ENCODE measurements at regions not wholly inside any gene's neighbourhood (a gene's known extent, or its start where the extent isn't known, plus 50 kb on each side); places are given as distances from the start of the nearest gene placed in this dataset.

DNA sequence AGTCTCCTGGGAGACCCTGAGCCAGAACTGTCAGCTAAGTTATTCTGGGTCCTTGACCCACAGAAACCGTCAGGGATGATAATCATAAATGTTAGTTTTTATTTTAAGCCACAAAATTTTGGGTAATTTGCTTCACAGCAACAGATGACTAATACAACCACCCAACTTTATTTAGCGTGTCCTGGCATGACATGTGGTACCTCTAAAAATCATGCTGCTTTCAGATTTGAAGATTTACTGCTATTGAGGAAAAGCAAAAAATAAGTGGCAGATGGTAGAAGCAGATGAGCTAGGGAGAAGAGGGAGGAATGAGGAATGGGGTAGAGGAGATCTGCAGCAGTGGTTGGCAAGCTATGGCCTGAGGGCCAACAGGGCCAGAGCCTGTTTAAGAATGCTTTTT, 90.4 kb downstream of the TMEM100 start:
- no peak for DNase-seq (ENCODE audit: extremely low spot score)
- ChIA-PET CTCF (interaction anchor here (0.7 kb wide), 1 partner anchor 12 kb away, joined by 4 read pairs; no protein-coding TSS in a partner anchor), POLR2A (no interaction called here)
- TF ChIP-seq FOXM1 (IDR thresholded peaks at IDR 0.05; ENCODE audit: borderline replicate concordance) (no peak), ELF4 (IDR thresholded peaks at IDR 0.05) (no peak), L3MBTL2 (conservative IDR thresholded peaks at IDR 0.05) (no peak), SUZ12 (IDR thresholded peaks at IDR 0.05) (no peak), FOXA1 (IDR thresholded peaks at IDR 0.05) (no peak), LEF1 (IDR thresholded peaks at IDR 0.05; ENCODE audit: borderline replicate concordance) (no peak), TARDBP (IDR thresholded peaks at IDR 0.05) (no peak)

DNA sequence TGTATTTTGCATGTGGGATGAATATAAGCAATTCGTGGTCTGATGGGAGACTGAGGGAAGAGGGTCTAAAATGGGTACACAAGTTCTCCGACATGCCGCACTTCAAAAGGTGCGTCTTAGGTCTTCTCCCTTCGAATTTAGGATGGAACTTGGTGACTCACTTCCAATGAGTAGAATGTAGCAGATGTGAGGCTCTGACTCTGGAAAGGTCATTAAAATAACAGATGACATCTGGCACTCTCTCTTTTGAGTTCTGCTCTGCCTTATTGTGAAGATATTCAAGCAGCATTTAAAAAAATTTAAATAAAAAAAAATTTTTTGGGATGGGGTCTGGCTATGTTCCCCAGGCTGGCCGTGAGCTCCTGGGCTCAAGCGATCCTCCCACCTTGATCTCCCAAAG, 92.7 kb downstream of the TMEM100 start:
- ChIA-PET CTCF (no interaction called here), POLR2A (no interaction called here)
- TF ChIP-seq BHLHE40 (IDR thresholded peaks at IDR 0.05; ENCODE audit: borderline replicate concordance) (no peak), HDGF (IDR thresholded peaks at IDR 0.05; ENCODE audit: borderline replicate concordance) (no peak)
- no peak for DNase-seq (ENCODE audit: extremely low spot score)

DNA sequence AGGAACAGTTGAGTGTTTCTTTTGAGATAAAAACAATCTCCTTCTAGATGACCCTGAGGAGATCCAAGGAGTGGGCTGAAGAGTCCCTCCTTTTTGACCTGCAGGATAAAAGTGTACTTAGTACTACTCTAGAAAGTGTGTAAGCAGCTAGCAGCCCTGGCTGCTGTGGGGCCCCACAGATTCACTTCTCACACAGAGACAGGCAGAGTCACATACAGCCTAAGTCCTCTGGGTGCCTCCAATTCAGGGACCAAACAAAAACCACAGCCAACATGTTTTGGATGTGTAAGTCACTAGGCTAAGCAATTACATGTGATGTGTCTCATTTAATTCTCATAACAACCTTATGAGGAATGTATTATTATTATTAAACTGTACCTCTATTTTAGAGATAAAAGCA, 97.1 kb downstream of the TMEM100 start:
- no peak for TF ChIP-seq NFRKB (IDR thresholded peaks at IDR 0.05)
- TF ChIP-seq TARDBP (IDR thresholded peaks at IDR 0.05), result no peak
- TF ChIP-seq CTBP1 (IDR thresholded peaks at IDR 0.05; ENCODE audit: borderline replicate concordance), result no peak
- no peak for TF ChIP-seq FOXK2 (IDR thresholded peaks at IDR 0.05)
- TF ChIP-seq FOXM1 (IDR thresholded peaks at IDR 0.05; ENCODE audit: borderline replicate concordance), result no peak
- TF ChIP-seq LEF1 (IDR thresholded peaks at IDR 0.05; ENCODE audit: borderline replicate concordance), result no peak
- TF ChIP-seq BHLHE40 (IDR thresholded peaks at IDR 0.05; ENCODE audit: borderline replicate concordance), result no peak
- TF ChIP-seq SUZ12 (IDR thresholded peaks at IDR 0.05), result no peak
- TF ChIP-seq L3MBTL2 (conservative IDR thresholded peaks at IDR 0.05), result no peak
- TF ChIP-seq, protein P1, sequence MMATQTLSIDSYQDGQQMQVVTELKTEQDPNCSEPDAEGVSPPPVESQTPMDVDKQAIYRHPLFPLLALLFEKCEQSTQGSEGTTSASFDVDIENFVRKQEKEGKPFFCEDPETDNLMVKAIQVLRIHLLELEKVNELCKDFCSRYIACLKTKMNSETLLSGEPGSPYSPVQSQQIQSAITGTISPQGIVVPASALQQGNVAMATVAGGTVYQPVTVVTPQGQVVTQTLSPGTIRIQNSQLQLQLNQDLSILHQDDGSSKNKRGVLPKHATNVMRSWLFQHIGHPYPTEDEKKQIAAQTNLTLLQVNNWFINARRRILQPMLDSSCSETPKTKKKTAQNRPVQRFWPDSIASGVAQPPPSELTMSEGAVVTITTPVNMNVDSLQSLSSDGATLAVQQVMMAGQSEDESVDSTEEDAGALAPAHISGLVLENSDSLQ (IDR thresholded peaks at IDR 0.05), result no peak
- no peak for TF ChIP-seq ZNF384 (IDR thresholded peaks at IDR 0.05)
- ChIA-PET POLR2A (no interaction called here), CTCF (no interaction called here)
- no peak for DNase-seq (ENCODE audit: extremely low spot score)

DNA sequence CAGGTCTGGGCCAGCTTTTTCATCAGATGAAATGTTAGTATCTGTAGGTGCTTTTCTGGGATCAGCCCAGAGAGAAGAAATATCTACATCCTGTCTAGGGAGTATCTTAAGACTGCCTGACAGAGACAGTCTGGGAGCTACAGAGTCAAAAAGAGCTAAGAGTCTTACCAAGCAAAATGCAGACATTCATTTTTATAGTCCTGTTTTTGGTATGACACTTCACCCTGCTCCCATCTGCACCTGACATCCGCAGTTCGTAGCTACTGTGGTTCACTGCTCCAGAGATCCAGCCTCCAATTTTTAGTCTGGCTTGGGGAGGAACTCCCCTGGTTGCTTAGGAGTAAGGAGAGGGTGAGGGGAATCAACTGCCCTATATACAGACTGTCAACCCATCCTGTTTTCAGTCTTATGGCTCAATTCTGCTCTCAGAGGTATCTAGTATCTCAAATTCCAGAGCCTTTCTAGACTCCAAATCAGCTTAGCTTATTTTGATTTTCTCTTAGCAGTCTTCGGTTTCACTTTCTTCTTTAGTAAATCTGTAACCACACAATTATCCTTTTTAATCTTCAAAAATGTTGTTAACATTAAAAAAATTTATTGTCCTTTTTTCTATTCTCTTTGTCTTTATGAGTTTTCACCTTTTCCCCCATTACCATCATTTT, 97.8 kb downstream of the TMEM100 start:
- CTCF ChIA-PET, result interaction anchor here (0.6 kb wide), 1 partner anchor 23 kb away, joined by 3 read pairs; no protein-coding TSS in a partner anchor
- TF ChIP-seq FOXM1 (IDR thresholded peaks at IDR 0.05; ENCODE audit: borderline replicate concordance), result no peak
- no peak for TF ChIP-seq L3MBTL2 (conservative IDR thresholded peaks at IDR 0.05)
- TF ChIP-seq FOXK2 (IDR thresholded peaks at IDR 0.05), result no peak
- no peak for TF ChIP-seq BHLHE40 (IDR thresholded peaks at IDR 0.05; ENCODE audit: borderline replicate concordance)
- TF ChIP-seq LEF1 (IDR thresholded peaks at IDR 0.05; ENCODE audit: borderline replicate concordance), result no peak
- TF ChIP-seq FOXA1 (IDR thresholded peaks at IDR 0.05), result no peak
- no peak for TF ChIP-seq SUZ12 (IDR thresholded peaks at IDR 0.05)
- TF ChIP-seq CTBP1 (IDR thresholded peaks at IDR 0.05; ENCODE audit: borderline replicate concordance), result no peak
- TF ChIP-seq ARNT (IDR thresholded peaks at IDR 0.05), result no peak
- no peak for DNase-seq (ENCODE audit: extremely low spot score)
- POLR2A ChIA-PET, result no interaction called here

DNA sequence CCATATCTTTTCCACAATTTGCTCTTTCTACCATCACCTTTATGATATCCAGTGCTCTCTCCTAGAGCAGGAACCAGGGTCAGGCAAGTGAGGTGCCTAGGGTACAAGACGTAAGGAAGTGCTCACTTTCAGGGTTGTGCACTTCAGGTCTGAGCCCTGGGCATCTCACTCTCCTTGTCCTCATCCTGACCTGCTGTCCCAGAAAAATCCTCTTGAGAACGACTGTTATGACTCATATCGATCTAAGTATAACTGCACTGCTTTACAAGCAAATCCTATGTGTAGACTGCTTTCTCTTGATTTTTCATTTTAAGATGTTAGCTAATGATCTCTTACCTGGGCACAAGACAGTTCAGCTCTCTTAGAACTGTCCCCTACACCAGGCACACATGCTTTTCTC, 100.1 kb downstream of the TMEM100 start:
- ChIA-PET POLR2A (no interaction called here), CTCF (no interaction called here)
- no peak for DNase-seq (ENCODE audit: extremely low spot score)
- TF ChIP-seq SP1 (IDR thresholded peaks at IDR 0.05) (no peak), FOXA1 (IDR thresholded peaks at IDR 0.05) (no peak), L3MBTL2 (conservative IDR thresholded peaks at IDR 0.05) (no peak), TARDBP (IDR thresholded peaks at IDR 0.05) (no peak), HDGF (IDR thresholded peaks at IDR 0.05; ENCODE audit: borderline replicate concordance) (no peak), BHLHE40 (IDR thresholded peaks at IDR 0.05; ENCODE audit: borderline replicate concordance) (no peak), ZNF384 (IDR thresholded peaks at IDR 0.05) (no peak), NFRKB (IDR thresholded peaks at IDR 0.05) (no peak)
- TF ChIP-seq, protein P1 (IDR thresholded peaks at IDR 0.05), result no peak

DNA sequence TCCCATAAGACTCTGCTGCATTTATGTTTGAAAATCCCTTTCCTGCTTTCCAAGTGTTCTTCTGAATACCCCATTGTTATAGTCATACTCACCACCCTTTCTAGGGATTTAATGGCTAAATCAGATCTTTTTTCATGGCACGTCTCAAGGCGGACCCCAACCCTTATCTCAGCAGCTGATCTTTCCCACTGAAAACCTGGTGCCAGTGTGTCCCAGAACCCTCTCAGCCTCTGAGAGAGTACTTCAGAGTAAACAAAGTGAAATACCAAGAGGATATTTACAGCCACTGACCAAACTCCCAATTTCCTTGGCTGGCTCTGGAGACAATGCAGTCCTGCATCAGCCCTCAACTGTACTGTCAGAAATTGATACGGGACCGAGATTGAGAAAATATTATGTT, 101.7 kb downstream of the TMEM100 start:
- ChIA-PET POLR2A (no interaction called here), CTCF (no interaction called here)
- TF ChIP-seq BHLHE40 (IDR thresholded peaks at IDR 0.05; ENCODE audit: borderline replicate concordance), result no peak
- DNase-seq (ENCODE audit: extremely low spot score), result no peak

DNA sequence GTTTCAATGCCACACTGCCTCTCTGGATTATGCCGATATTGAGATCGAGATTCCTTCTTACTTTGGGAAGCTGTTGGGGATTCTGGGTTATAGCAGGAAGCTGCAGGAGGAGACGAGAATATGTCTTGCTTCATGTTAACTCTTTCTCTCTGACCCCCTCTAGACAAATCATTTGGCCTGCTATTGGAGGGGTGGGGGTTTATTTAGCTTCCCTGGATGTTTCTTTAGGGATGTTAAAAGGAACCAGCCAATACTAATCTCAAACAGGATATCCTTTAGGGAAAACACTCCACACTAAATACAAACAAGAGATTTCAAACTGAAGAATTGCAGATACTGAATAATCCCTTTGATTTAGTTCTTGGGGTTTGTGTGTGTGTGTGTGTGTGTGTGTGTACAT, 102.6 kb downstream of the TMEM100 start:
- TF ChIP-seq BHLHE40 (IDR thresholded peaks at IDR 0.05; ENCODE audit: borderline replicate concordance) (no peak), TARDBP (IDR thresholded peaks at IDR 0.05) (no peak), ZNF384 (IDR thresholded peaks at IDR 0.05) (no peak), FOXA1 (IDR thresholded peaks at IDR 0.05) (no peak)
- CTCF ChIA-PET, result interaction anchor here (0.9 kb wide), 1 partner anchor 12 kb away, joined by 4 read pairs; no protein-coding TSS in a partner anchor
- POLR2A ChIA-PET, result no interaction called here
- DNase-seq (ENCODE audit: extremely low spot score), result no peak

DNA sequence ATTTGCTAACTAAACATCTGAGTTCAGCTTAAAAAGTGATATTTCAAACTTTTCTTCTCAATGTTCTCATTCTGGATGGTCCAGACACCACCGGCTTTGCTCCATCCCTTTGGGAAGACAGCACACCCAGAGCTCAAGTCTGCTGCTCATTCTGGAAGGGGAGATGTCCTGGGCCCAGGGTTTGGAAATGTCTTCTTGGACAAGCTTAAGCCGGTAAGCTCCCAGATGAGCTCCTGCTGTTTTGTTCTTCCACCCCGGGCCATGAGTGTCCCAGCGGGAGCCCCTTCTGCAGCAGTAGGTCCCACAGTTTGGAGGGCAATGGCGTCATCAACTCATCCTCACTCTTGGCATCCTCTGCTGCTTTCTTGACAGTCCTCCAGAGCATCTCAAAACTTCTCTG, 105.2 kb downstream of the TMEM100 start:
- CTCF ChIA-PET, result no interaction called here
- no peak for DNase-seq (ENCODE audit: extremely low spot score)
- POLR2A ChIA-PET, result no interaction called here
- TF ChIP-seq FOXM1 (IDR thresholded peaks at IDR 0.05; ENCODE audit: borderline replicate concordance) (no peak), FOXK2 (IDR thresholded peaks at IDR 0.05) (no peak), CTBP1 (IDR thresholded peaks at IDR 0.05; ENCODE audit: borderline replicate concordance) (no peak), HDGF (IDR thresholded peaks at IDR 0.05; ENCODE audit: borderline replicate concordance) (no peak), LEF1 (IDR thresholded peaks at IDR 0.05; ENCODE audit: borderline replicate concordance) (no peak), BHLHE40 (IDR thresholded peaks at IDR 0.05; ENCODE audit: borderline replicate concordance) (no peak), NFRKB (IDR thresholded peaks at IDR 0.05) (no peak), TARDBP (IDR thresholded peaks at IDR 0.05) (no peak), SP1 (IDR thresholded peaks at IDR 0.05) (no peak), FOXA1 (IDR thresholded peaks at IDR 0.05) (no peak), SUZ12 (IDR thresholded peaks at IDR 0.05) (no peak)
- TF ChIP-seq, protein P1 (IDR thresholded peaks at IDR 0.05), result no peak
